ENCODE measurements at regions not wholly inside any gene's neighbourhood (a gene's known extent, or its start where the extent isn't known, plus 50 kb on each side); places are given as distances from the start of the nearest gene placed in this dataset.

DNA sequence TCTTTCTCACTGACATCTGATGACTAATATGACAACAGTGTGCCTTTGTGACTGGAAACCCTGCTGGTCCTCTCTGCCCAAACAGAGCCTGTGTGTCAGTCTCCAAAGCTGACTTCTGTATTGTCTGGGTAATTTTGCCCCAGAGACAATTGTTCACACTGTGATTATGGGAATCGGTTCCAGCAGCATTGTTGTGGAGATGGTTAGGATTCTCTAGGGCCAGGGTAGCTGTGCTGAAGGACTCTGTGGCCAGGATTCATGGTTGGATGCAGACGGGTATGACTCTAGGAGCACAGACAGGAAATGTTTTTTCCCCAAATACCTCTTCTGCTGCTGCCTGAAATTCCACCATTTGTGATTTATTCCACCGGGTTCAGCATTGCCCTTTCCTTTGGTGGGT lies 57.5 kb upstream of the ITGA11 start:
- TF ChIP-seq EZH2 (IDR thresholded peaks at IDR 0.05) (no peak), POLR2AphosphoS5 (IDR thresholded peaks at IDR 0.05; ENCODE audit: borderline replicate concordance, low read depth, low read length) (no peak), FOXP2 (optimal IDR thresholded peaks at IDR 0.05; ENCODE audit: control extremely low read depth, extremely low read length, insufficient read depth) (no peak)

Measured in SK-N-MC (cell line).